HCT116 (cell line): ENCODE measurements at regions not wholly inside any gene's neighbourhood (a gene's known extent, or its start where the extent isn't known, plus 50 kb on each side); places are given as distances from the start of the nearest gene placed in this dataset.

Source experiments
- ATAC-seq: fragments of 200-7000 bp; cut with Tn5 transposase; 2 replicates; pipeline ENCODE4 v1.9.1; 2020; ENCODE audit warnings: mild to moderate bottlenecking, moderate library complexity
- BruUV-seq: library from RNA; stranded (reverse); fragments of 400-500 nt; replicated peaks from 2 replicates; lab custom pipeline; 2021; lab: Mats Ljungman, UMichigan
- CTCF ChIA-PET: fragments of 300-600 bp; sonication (Branson Sonifier 250); formaldehyde crosslinking; loops from one replicate; lab custom pipeline; 2021; ENCODE audit warnings: antibody characterized with exemption; lab: Charles Lee
- POLR2A ChIA-PET: fragments of 300-600, 350-600 bp; sonication (Branson Sonifier 250); formaldehyde crosslinking; loops from one replicate; lab custom pipeline; 2021; ENCODE audit warnings: antibody characterized with exemption; lab: Charles Lee
- RAD21 ChIA-PET, 2 experiments: fragments of 300-600 bp; sonication (Branson Sonifier 250); formaldehyde crosslinking; loops; one replicate each; lab custom pipeline; 2023; ENCODE audit warnings: low total read pairs in 2 of 2; ENCODE audit not compliant: uncharacterized antibody in 2 of 2, unreplicated experiment in 2 of 2, low non-redundant PET in 1 of 2; lab: Charles Lee
- DNase-seq: peaks from one replicate; pipeline ENCODE4 v3.0.0-alpha.2; 2010; ENCODE audit warnings: low read depth, low spot score
- H2AFZ ChIP-seq: fragments of 200-600 bp; shearing (Covaris generic), sonication (generic); 2 replicates; pipeline ENCODE4 v1.6.1; 2017; ENCODE audit warnings: low read depth, mixed run types, mixed read lengths, antibody characterized with exemption, low read length; ENCODE audit not compliant: poor library complexity, severe bottlenecking
- H3K27ac ChIP-seq: 2 replicates; pipeline ENCODE4 v1.5.1; 2012; ENCODE audit warnings: low read depth, low read length
- H3K27me3 ChIP-seq: fragments of 200-600 bp; sonication (generic); 2 replicates; pipeline ENCODE4 v1.6.1; 2016; ENCODE audit warnings: mixed run types, low read length, mixed read lengths; ENCODE audit not compliant: insufficient read depth
- H3K36me3 ChIP-seq, 2 experiments: fragments of 200-500 bp in 1 of 2; fragments of 200-600 bp in 1 of 2; sonication (Bioruptor generic) in 1 of 2; sonication (generic) in 1 of 2; 2 replicates each; pipeline versions ENCODE4 v1.5.1 to v1.6.1; 2014 to 2016; ENCODE audit warnings: low read length in 2 of 2, inconsistent platforms in 1 of 2, mixed read lengths in 1 of 2, mixed run types in 1 of 2; ENCODE audit not compliant: insufficient read depth in 2 of 2, control insufficient read depth in 1 of 2
- H3K4me1 ChIP-seq, 2 experiments: fragments of 200-600 bp in 1 of 2; sonication (generic) in 1 of 2; 2 replicates each; pipeline versions ENCODE4 v1.5.1 to v1.6.1; 2012 to 2017; ENCODE audit warnings: low read length in 2 of 2, inconsistent platforms in 1 of 2, mild to moderate bottlenecking in 1 of 2, mixed read lengths in 1 of 2, mixed run types in 1 of 2, moderate library complexity in 1 of 2; ENCODE audit not compliant: insufficient read depth in 2 of 2, control insufficient read depth in 1 of 2
- H3K4me2 ChIP-seq: fragments of 200-600 bp; sonication (generic); 2 replicates; pipeline ENCODE4 v1.6.1; 2017; ENCODE audit warnings: mixed run types, low read length, mixed read lengths
- H3K4me3 ChIP-seq, 2 experiments: fragments of 200-600 bp in 1 of 2; sonication (generic) in 1 of 2; replicated peaks in 1 of 2; 2 replicates each; pipeline ENCODE4 v1.5.1; 2011 to 2016; ENCODE audit warnings: low read length in 2 of 2, control low read depth in 1 of 2, low read depth in 1 of 2, mild to moderate bottlenecking in 1 of 2, mixed read lengths in 1 of 2, mixed run types in 1 of 2
- H3K79me2 ChIP-seq: fragments of 200-600 bp; sonication (generic); 2 replicates; pipeline ENCODE4 v1.6.1; 2017; ENCODE audit warnings: mild to moderate bottlenecking, mixed run types, low read length, moderate library complexity, mixed read lengths; ENCODE audit not compliant: insufficient read depth
- H3K9ac ChIP-seq: fragments of 200-600 bp; sonication (generic); 2 replicates; pipeline ENCODE4 v1.6.1; 2016; ENCODE audit warnings: low read length, mixed read lengths
- H3K9me2 ChIP-seq: fragments of 200-600 bp; sonication (generic), shearing (Covaris generic); 2 replicates; pipeline ENCODE4 v1.6.1; 2017; ENCODE audit warnings: mixed run types, mild to moderate bottlenecking, moderate library complexity; ENCODE audit not compliant: insufficient read depth
- H3K9me3 ChIP-seq, 2 experiments: fragments of 200-500 bp in 1 of 2; fragments of 200-600 bp in 1 of 2; sonication (Bioruptor generic) in 1 of 2; sonication (generic) in 1 of 2; 2 replicates each; pipeline ENCODE4 v1.6.1; 2014 to 2017; ENCODE audit warnings: low read length in 2 of 2, mixed read lengths in 2 of 2, inconsistent platforms in 1 of 2, low read depth in 1 of 2, mild to moderate bottlenecking in 1 of 2, mixed run types in 1 of 2, moderate library complexity in 1 of 2; ENCODE audit not compliant: control insufficient read depth in 1 of 2, insufficient read depth in 1 of 2
- H4K20me1 ChIP-seq: fragments of 200-600 bp; sonication (generic), shearing (Covaris generic); 2 replicates; pipeline ENCODE4 v1.6.1; 2017; ENCODE audit warnings: mixed run types, mild to moderate bottlenecking, moderate library complexity; ENCODE audit not compliant: insufficient read depth
- EGR1 ChIP-seq: IDR thresholded peaks from 2 replicates; pipeline ENCODE4 v1.6.1; 2012; ENCODE audit warnings: low read depth
- EZH2phosphoT487 ChIP-seq: fragments of 200-600 bp; IDR thresholded peaks from 2 replicates; pipeline ENCODE4 v1.6.1; 2018; ENCODE audit warnings: antibody characterized with exemption, borderline replicate concordance
- POLR2AphosphoS5 ChIP-seq: IDR thresholded peaks from 2 replicates; pipeline ENCODE4 v1.6.1; 2011; ENCODE audit warnings: mild to moderate bottlenecking, low read depth, low read length, moderate library complexity
- SP1 ChIP-seq: IDR thresholded peaks from 2 replicates; pipeline ENCODE4 v1.6.1; 2012; ENCODE audit warnings: low read depth
- TCF7L2 ChIP-seq: IDR thresholded peaks from 2 replicates; pipeline ENCODE4 v1.7.0; 2011; ENCODE audit warnings: borderline replicate concordance, inconsistent platforms; ENCODE audit not compliant: insufficient read depth, insufficient read length; ENCODE audit errors: extremely low read depth
- YY1 ChIP-seq: IDR thresholded peaks from 2 replicates; pipeline ENCODE4 v1.6.1; 2011; ENCODE audit warnings: low read length, low read depth, moderate library complexity, mild to moderate bottlenecking; ENCODE audit not compliant: insufficient replicate concordance; ENCODE audit errors: extremely low read depth
- ZFX ChIP-seq: fragments of 450-650 bp; IDR thresholded peaks from 2 replicates; pipeline ENCODE4 v1.6.1; 2017
- ZNF274 ChIP-seq: fragments of 200-500 bp; sonication (Bioruptor generic); IDR thresholded peaks from 2 replicates; pipeline ENCODE4 v1.6.1; 2014; ENCODE audit warnings: mild to moderate bottlenecking, low read depth, low read length, inconsistent platforms
- intact Hi-C: fragments of 100-400 bp; cut with micrococcal nuclease; formaldehyde crosslinking; loops from 2 replicates; pipeline ENCODE4 v1.10.0; 2022
- TF ChIP-seq, protein P1 (sequence below): IDR thresholded peaks from 2 replicates; pipeline ENCODE4 v1.6.1; 2012

DNA sequence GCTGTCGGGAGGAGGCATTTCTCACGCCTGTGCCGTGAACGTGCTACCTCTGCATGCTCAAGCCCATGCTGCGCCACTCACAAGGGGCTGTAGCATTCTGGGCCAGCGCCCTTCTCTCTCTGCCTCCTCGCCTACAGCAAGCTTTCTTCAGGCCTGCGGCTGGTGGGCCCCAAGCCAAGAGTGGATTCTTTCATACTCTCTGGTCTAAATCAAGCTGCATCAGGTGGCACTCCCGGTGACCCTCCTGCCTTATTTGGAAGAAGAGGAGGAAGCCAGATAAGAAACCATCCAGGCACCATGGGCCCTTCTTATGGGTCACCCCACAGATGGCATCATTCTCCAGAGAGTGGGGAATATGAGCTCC is 86.7 kb upstream of the DUSP5 start:
- POLR2A ChIA-PET = interaction anchor here (1.1 to 26.1 kb wide), 9 partner anchors 9 to 118 kb away, joined by 3 to 438 read pairs (median 5); partner anchors contain the start of gene DUSP5
- Histone ChIP-seq H3K4me2 (peak overlapping the region; percentile 72), H3K4me3 (peak overlapping the region in 1 of 2 experiments; percentile 21; a peak in 2 of 4 replicates), H3K9me3 (no peaks in the 10 kb centered on the region), H3K4me1 (peaks cover 88 to 100% of the 10 kb centered on the region in 2 experiments), H3K27ac (peak overlapping the region; percentile 95), H2AFZ (no peak overlapping the region), H3K9ac (peak overlapping the region; percentile 69), H3K36me3 (no peaks in the 10 kb centered on the region), H3K79me2 (no peaks in the 10 kb centered on the region), H3K9me2 (no peaks in the 10 kb centered on the region), H4K20me1 (no peaks in the 10 kb centered on the region), H3K27me3 (no peaks in the 10 kb centered on the region)
- peak; percentile 29 for ATAC-seq
- TSS peak; percentile 74 for BruUV-seq
- intact Hi-C loops = loop anchor here (5.0 to 10.0 kb wide), 3 partner anchors 59 to 124 kb away; no protein-coding TSS in a partner anchor
- TF ChIP-seq SP1 = no peak
- no peak for TF ChIP-seq EGR1
- no peak for TF ChIP-seq YY1
- TF ChIP-seq TCF7L2 = peak; percentile 24
- peak; percentile 28; the same call in 1 of the 2 replicates for TF ChIP-seq ZFX
- no peak for TF ChIP-seq EZH2phosphoT487
- TF ChIP-seq, protein P1, sequence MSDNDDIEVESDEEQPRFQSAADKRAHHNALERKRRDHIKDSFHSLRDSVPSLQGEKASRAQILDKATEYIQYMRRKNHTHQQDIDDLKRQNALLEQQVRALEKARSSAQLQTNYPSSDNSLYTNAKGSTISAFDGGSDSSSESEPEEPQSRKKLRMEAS = no peak
- TF ChIP-seq POLR2AphosphoS5 = peak; percentile 31; the same call in 1 of the 2 replicates
- TF ChIP-seq ZNF274 = no peak
- RAD21 ChIA-PET = interaction anchor here (0.8 to 1.1 kb wide), 4 partner anchors 12 to 90 kb away, joined by 3 to 10 read pairs (median 5); no protein-coding TSS in a partner anchor
- CTCF ChIA-PET = interaction anchor here (2.4 kb wide), 1 partner anchor 57 kb away, joined by 14 read pairs; no protein-coding TSS in a partner anchor
- peak; percentile 78 for DNase-seq
